ENCODE measurements at regions not wholly inside any gene's neighbourhood (a gene's known extent, or its start where the extent isn't known, plus 50 kb on each side); places are given as distances from the start of the nearest gene placed in this dataset.
A peak's percentile ranks its signal among the peaks of the same experiment; 100 is the strongest.

GRCh38 chr14:22047115-22047514, 373.5 kb upstream of the OR4E1 start:
- Mint-ChIP-seq H3K27ac (no peak overlapping the region), H3K4me1 (peaks cover 3% of the 10 kb centered on the region), H3K9me3 (ENCODE audit: insufficient read depth) (no peaks in the 10 kb centered on the region), H3K4me3 (no peak overlapping the region), H3K27me3 (peaks cover 66% of the 10 kb centered on the region)
- Histone ChIP-seq H3K27me3 (replicated peaks in 1 of 4; ENCODE audit: control extremely low read depth in 1 of 4, control insufficient read depth in 3 of 4, insufficient read depth in 4 of 4, low read length in 3 of 4) (peaks cover 0 to 22% (median 11%) of the 10 kb centered on the region in 4 experiments), H3K79me2 (ENCODE audit: control insufficient read depth, insufficient read depth, low read length) (no peaks in the 10 kb centered on the region), H3K36me3 (replicated peaks in 1 of 2; ENCODE audit: control extremely low read depth in 1 of 2, control insufficient read depth in 1 of 2, extremely low read depth in 1 of 2, insufficient read depth in 2 of 2, low read length in 1 of 2) (no peaks in the 10 kb centered on the region), H3K4me3 (ENCODE audit: control extremely low read depth in 1 of 5, extremely low read depth in 1 of 5, insufficient read depth in 1 of 5, low read depth in 2 of 5, low read length in 4 of 5) (no peak overlapping the region), H3K27ac (ENCODE audit: low read length in 2 of 2) (no peak overlapping the region), H3K4me2 (replicated peaks; ENCODE audit: low read depth, low read length, poor library complexity, severe bottlenecking) (no peak overlapping the region), H3K9ac (ENCODE audit: low read length) (no peak overlapping the region), H3K9me3 (ENCODE audit: control extremely low read depth in 1 of 3, control insufficient read depth in 2 of 3, insufficient read depth in 1 of 3, low read length in 2 of 3) (no peaks in the 10 kb centered on the region), H2AFZ (ENCODE audit: insufficient read depth, low read depth, low read length, poor library complexity, severe bottlenecking) (no peak overlapping the region), H4K20me1 (ENCODE audit: control insufficient read depth, insufficient read depth, low read length, poor library complexity, severe bottlenecking) (no peaks in the 10 kb centered on the region), H3K4me1 (ENCODE audit: control insufficient read depth in 2 of 2, insufficient read depth in 2 of 2, low read length in 2 of 2) (no peaks in the 10 kb centered on the region)
- ATAC-seq (ENCODE audit: low read depth) (no peak), DNase-seq (peak; percentile 49)
- ChIA-PET CTCF (interaction anchor here (1.6 kb wide), 1 partner anchor 11 kb away, joined by 4 read pairs; no protein-coding TSS in a partner anchor), POLR2A (no interaction called here)
- TF ChIP-seq CTCF (IDR thresholded peaks at IDR 0.05) (peak; percentile 55), EZH2 (IDR thresholded peaks at IDR 0.05; ENCODE audit: borderline replicate concordance, insufficient read depth, low read depth, low read length, poor library complexity, severe bottlenecking) (no peak)
- 0% methylated on average over 1 of the region's 3 CpGs for WGBS (ENCODE audit: insufficient coverage)
- intact Hi-C loops (cut with micrococcal nuclease), result no loop called here

- H3K4me2 ChIP-seq (replicated peaks; ENCODE audit: low read depth, low read length, poor library complexity, severe bottlenecking), result no peak overlapping the region
- H3K9ac ChIP-seq (ENCODE audit: low read length), result no peak overlapping the region
- H3K4me1 ChIP-seq (ENCODE audit: control insufficient read depth in 2 of 2, insufficient read depth in 2 of 2, low read length in 2 of 2), result no peaks in the 10 kb centered on the region
- no peaks in the 10 kb centered on the region for H3K9me3 ChIP-seq (ENCODE audit: control extremely low read depth in 1 of 3, control insufficient read depth in 2 of 3, insufficient read depth in 1 of 3, low read length in 2 of 3)
- Mint-ChIP-seq H3K9me3 (ENCODE audit: insufficient read depth) (no peaks in the 10 kb centered on the region), H3K4me1 (peaks cover 3% of the 10 kb centered on the region), H3K4me3 (no peak overlapping the region), H3K27me3 (peaks cover 67% of the 10 kb centered on the region), H3K27ac (no peak overlapping the region)
- no peaks in the 10 kb centered on the region for H4K20me1 ChIP-seq (ENCODE audit: control insufficient read depth, insufficient read depth, low read length, poor library complexity, severe bottlenecking)
- H3K27me3 ChIP-seq (replicated peaks in 1 of 4; ENCODE audit: control extremely low read depth in 1 of 4, control insufficient read depth in 3 of 4, insufficient read depth in 4 of 4, low read length in 3 of 4), result peaks cover 0 to 22% (median 12%) of the 10 kb centered on the region in 4 experiments
- no peak overlapping the region for H2AFZ ChIP-seq (ENCODE audit: insufficient read depth, low read depth, low read length, poor library complexity, severe bottlenecking)
- intact Hi-C loops (cut with micrococcal nuclease), result no loop called here
- no peak overlapping the region for H3K4me3 ChIP-seq (ENCODE audit: control extremely low read depth in 1 of 5, extremely low read depth in 1 of 5, insufficient read depth in 1 of 5, low read depth in 2 of 5, low read length in 4 of 5)
- no peaks in the 10 kb centered on the region for H3K79me2 ChIP-seq (ENCODE audit: control insufficient read depth, insufficient read depth, low read length)
- ATAC-seq (ENCODE audit: low read depth), result no peak
- no peak for DNase-seq
- no peak for TF ChIP-seq CTCF (IDR thresholded peaks at IDR 0.05)
- no peak for TF ChIP-seq EZH2 (IDR thresholded peaks at IDR 0.05; ENCODE audit: borderline replicate concordance, insufficient read depth, low read depth, low read length, poor library complexity, severe bottlenecking)
- POLR2A ChIA-PET, result no interaction called here
- H3K36me3 ChIP-seq (replicated peaks in 1 of 2; ENCODE audit: control extremely low read depth in 1 of 2, control insufficient read depth in 1 of 2, extremely low read depth in 1 of 2, insufficient read depth in 2 of 2, low read length in 1 of 2), result no peaks in the 10 kb centered on the region
- WGBS (ENCODE audit: insufficient coverage), result 78% methylated on average over 2 of the region's 3 CpGs
- CTCF ChIA-PET, result interaction anchor here (0.9 to 1.6 kb wide), 2 partner anchors 10 to 52 kb away, joined by 3 to 4 read pairs; no protein-coding TSS in a partner anchor
- no peak overlapping the region for H3K27ac ChIP-seq (ENCODE audit: low read length in 2 of 2)
These were observed 372.4 kb upstream of the OR4E1 start for GRCh38 chr14:22046063-22046462.
